HK-2 (cell line): ENCODE measurements at regions not wholly inside any gene's neighbourhood (a gene's known extent, or its start where the extent isn't known, plus 50 kb on each side); places are given as distances from the start of the nearest gene placed in this dataset.
"Not testable (repeated sequence)": the region's sequence is repeated elsewhere in the genome, so short reads cannot be mapped to it uniquely, and the experiment has no call there.

ENCODE experiments used
- DNase-seq: peaks from one replicate; pipeline ENCODE4 v3.0.0-alpha.2; 2018; ENCODE audit not compliant: unreplicated experiment

- DNase-seq: no peak
Observed at GRCh38 chr9:38342532-38342931, 50.0 kb upstream of the ALDH1B1 start.

DNA sequence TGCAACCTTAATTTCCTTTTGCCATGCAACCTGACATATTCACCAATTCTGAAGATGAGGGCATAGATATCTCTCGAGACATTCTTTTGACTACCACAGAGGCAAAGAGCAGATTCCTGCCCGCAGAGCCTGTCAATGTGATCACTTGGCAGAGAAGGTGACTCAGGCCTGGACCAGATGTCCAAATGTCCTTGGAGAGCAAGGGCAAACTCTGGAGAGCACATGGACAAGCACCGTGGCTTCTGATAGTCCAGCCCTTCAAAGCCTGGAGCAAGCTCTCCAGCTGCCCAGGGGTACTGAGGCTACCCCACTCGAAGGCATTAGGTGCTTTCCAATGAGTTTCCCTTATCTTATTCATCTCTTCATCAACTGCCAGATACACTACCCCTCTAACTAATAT is 50.4 kb upstream of the ALDH1B1 start:
- no peak for DNase-seq

DNA sequence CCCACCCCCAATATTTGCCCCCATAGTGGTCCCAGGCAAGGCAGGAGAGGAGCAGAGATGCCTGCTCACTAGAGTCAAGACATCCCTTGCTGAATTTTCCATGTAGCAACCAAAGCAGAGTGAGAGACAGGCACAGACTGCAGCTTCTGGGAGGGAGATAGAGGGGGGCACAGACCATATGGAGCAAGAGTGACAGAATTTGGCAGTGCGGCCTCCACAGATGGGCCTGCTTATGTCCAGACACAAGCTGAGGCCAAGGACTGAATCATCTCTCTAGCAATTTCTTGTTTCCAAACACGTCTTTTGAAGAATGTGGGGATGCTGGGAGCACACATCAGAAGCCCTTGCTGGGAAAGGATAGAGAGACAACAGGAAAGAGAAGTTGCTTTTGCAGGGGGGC is 53.0 kb upstream of the ALDH1B1 start:
- no peak for DNase-seq

DNA sequence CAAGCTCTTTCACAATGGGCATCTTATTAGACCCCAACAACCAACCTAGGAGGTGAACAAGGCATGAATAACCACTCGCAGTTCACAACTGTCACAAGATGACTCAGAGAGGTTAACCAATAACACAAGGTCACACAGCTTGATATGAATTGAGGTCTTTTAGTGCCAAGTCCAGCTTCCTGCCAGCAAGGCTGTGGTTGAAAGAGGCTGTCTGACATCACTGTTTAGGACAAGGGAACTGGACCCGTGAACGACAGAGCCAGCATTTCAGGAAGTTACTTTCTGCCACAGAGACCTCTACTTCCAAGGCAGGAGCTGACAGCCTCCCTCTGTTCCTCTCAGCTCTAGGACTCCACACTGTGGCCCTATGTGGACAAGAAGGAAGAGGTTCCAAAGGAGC is 53.4 kb upstream of the ALDH1B1 start:
- peak; percentile 35 for DNase-seq

DNA sequence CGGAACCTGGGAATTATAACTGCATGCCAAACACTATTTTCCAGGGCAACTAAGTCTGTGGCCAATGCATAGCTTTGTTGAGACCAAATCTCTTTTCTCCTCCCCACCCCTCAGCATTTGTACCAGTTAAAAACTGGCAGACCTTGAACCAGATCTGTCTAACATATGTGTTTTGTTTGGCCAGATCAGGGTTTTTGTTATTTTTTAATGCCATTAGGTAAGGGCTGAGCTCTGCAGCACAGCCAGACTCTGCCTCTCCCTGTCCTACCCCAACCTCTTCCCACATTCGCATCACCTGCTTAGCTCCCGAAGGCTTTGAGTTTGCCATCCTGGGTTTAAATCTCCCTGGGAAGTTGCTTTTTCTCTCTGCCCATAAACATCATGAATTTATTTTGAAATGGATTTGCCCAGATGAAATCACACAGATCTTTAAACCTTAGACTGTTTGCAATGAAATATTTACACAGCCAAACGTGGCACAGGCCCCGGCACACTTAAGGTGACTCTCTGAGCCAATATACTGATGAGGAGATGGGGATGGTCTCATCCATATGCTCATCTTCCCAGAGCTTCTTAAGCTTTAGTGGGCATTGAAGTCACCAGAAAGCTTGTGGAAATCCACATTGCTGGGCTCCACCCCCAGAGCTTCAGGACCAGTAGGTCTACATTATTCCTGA is 54.0 kb upstream of the ALDH1B1 start:
- no peak for DNase-seq

DNA sequence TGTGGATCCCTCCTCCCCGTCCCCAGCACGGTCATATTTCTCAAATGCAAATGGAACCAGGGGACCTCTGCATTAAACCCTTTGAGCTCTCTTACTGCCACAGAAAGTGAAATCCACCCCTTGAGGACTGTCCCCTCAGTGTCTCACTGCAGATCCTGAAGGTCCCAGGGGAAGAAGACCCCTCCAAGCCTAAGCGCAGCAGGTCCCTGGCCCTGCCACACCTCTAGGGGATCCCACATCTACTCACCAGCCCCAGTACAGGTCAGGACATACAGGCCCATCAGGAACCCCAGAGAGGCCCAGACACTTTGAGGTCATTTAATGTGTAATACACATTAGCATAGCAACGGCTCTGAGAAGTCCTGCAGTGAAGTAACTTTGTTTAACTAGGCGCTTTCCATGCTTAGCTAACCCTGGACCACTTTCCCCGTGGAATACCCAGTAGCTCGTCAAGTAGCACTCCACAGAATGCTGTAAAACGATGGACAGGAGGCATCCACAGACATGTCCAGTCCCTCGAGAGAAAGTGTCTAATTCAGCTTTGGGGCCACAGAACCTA is 54.7 kb upstream of the ALDH1B1 start:
- DNase-seq: no peak

DNA sequence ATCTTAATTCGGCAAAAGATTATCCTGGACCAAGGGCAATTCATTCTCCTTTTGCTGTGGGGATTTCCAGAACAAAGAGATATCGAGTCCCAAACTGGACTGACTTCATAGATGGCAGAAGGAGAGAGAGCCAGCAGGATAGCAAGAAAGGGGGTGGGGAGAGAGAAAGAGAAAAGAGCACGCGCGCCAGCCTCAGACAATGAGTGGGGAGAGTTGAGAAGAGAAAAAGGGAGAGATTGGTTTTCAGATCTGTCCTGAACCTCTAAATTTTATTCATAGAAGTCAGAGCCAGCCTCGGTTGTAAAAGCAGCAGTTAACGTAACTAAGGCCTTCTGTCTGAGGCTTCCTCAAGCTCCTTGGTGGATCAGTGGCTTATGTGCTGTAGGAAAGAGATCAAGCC is 55.3 kb upstream of the ALDH1B1 start:
- no peak for DNase-seq

GRCh38 chr9:38336341-38336740 is 56.2 kb upstream of the ALDH1B1 start:
- no peak for DNase-seq

GRCh38 chr9:38335686-38336085 is 56.8 kb upstream of the ALDH1B1 start:
- DNase-seq: no peak

DNA sequence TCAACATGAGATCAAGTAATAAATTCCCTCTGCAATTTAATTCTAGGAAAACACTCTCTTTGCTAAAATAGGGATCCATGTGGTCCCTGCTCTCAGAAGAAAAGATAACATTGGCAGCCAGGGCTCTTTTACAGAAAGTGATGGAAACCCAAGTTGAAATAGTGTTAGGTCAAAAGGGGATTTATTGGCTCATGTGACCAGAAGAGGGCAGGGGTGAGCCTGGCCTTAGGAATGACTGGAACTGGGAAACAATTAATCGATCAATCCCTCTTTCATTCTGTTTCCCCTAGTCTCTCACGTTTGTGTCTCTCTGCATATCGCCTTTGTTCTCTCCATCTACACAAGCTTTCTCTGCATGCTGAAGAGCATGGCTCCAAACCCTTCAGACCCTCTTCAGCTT is 58.3 kb upstream of the ALDH1B1 start:
- DNase-seq: no peak

- no peak for DNase-seq
Observed at GRCh38 chr9:38333047-38333446, 59.5 kb upstream of the ALDH1B1 start.

GRCh38 chr9:38332625-38333024 is 59.9 kb upstream of the ALDH1B1 start:
- no peak for DNase-seq

DNA sequence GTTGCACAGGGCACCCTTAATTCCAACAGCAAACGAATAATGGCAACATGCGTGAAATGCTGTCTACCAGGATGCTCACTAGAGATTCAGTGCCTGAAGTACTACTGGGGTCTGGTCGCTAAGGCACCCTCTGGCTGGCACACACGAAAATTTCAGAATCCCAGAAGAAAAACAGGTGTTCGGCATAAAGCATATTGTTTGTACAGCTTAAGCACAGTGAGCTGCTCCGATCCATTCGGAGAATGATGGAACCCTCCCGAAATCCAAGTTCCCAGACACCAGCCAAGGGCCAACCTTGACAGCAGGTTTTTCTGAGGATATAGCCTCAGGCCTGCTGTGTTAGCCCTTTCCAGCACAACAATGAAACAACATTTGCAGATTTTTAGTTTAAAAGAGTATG is 61.4 kb upstream of the ALDH1B1 start:
- no peak for DNase-seq

GRCh38 chr9:38329968-38330367 is 62.5 kb upstream of the ALDH1B1 start:
- no peak for DNase-seq

- no peak for DNase-seq
Observed at GRCh38 chr9:38328765-38329164, 63.7 kb upstream of the ALDH1B1 start.

- no peak for DNase-seq
Observed at GRCh38 chr9:38326122-38326521, 66.4 kb upstream of the ALDH1B1 start.

- not testable (repeated sequence) for DNase-seq
Observed at GRCh38 chr9:38324213-38324612, 68.3 kb upstream of the ALDH1B1 start.

DNA sequence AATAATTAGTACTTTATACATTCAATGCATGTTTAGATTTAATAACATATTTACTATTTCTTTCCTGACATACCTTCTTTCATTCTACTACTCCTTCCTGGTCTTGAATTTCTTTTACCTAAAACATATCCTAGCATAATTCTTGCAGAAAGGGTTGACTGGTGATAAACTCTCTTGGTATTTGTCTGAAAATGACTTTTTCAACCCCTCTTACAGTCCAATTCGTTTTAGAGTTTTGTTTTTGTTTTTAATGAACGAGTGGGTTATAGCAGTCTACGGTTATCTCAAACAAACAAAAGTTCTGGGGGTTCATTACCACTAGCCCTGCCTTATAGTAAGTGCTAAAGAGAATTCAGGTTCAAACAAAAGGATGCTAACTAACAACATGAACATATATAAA is 69.6 kb upstream of the ALDH1B1 start:
- DNase-seq: no peak

DNA sequence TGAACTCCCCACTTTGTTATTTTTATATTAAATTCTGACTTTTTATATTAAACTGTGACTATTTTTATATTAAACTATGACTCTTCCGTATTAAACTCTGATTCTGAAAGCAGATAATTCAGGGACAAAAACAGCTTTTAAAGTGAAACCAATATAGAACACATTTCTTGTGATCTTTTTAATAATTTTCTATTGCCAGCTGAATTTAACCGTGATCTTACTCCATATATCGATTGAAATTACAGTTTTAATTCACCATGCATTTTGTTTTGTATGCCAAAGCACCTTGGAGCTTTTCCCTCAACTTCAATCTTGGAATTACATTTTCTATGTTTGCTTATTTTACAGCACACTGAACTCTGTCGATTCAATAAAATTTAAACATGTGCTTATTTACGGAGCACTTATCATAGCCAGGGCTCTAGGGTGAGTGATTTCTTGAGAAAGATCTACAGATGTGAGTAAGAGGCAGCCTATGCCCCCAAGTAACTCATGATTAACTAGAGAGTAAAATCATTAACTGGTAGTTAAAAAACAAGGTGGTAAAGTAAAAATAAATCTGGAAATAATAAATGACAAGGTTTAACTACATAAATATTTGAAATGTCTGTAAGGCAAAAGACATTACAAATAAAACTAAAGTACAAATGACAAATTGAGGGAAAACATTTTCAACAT is 72.9 kb upstream of the ALDH1B1 start:
- no peak for DNase-seq

DNA sequence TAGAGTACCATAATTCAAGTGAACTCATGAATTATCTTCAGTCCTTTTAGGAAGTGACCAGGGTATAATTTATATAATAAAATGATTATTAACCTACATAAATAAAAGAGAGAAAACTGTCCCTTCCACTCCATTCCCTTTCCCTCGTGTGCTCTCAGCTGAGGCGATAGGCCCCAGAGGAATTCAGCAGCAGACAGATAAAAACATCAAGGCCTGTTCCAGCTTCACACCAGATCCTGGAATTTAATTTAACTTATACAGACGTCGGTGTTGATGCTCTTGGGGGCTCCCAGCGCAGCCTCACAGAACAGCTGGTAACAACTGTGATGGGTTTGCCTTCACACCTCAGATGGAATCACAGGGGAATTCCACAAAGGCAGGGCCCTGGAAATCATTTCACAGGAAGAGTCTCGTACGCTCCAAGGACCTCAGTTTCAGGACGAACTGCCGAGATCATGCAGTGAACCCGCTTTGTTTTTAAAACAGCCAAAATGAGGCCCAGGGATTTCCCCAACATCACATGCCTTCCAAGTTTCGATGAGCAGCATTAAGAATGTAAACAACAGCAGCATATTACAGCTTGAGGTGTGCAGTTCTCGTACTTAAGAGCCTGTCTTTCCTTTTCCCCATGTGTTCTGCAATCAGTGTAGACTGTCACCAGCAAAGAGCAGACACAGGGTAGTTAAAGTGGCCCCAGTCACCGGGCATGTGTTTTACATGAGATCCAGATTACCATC is 73.6 kb upstream of the ALDH1B1 start:
- peak; percentile 38 for DNase-seq

- DNase-seq: no peak
Observed at GRCh38 chr9:38316166-38316780, 76.2 kb upstream of the ALDH1B1 start.

GRCh38 chr9:38315085-38315595 is 77.4 kb upstream of the ALDH1B1 start:
- DNase-seq: no peak
